Panc1 (cell line): ENCODE measurements at regions not wholly inside any gene's neighbourhood (a gene's known extent, or its start where the extent isn't known, plus 50 kb on each side); places are given as distances from the start of the nearest gene placed in this dataset.

Experiments used
- ATAC-seq: fragments of 200-7000 bp; cut with Tn5 transposase; 2 replicates; pipeline ENCODE4 v1.9.1; 2020; ENCODE audit warnings: mild to moderate bottlenecking, moderate library complexity
- BruUV-seq: library from RNA; stranded (reverse); fragments of 400-500 nt; replicated peaks from 2 replicates; lab custom pipeline; 2021; lab: Mats Ljungman, UMichigan
- CTCF ChIA-PET: fragments of 300-600 bp; sonication (Branson Sonifier 250); formaldehyde crosslinking; loops from one replicate; lab custom pipeline; 2022; ENCODE audit warnings: antibody characterized with exemption; lab: Charles Lee
- POLR2A ChIA-PET: fragments of 300-600 bp; sonication (Branson Sonifier 250); formaldehyde crosslinking; loops from one replicate; lab custom pipeline; 2022; ENCODE audit warnings: antibody characterized with exemption; lab: Charles Lee
- DNase-seq: peaks from one replicate; pipeline ENCODE4 v3.0.0-alpha.2; 2010; ENCODE audit warnings: low read depth, low spot score
- H3K27ac ChIP-seq: 2 replicates; pipeline ENCODE4 v1.5.1; 2011; ENCODE audit warnings: mild to moderate bottlenecking, low read length, inconsistent platforms
- H3K27me3 ChIP-seq: fragments of 200-500 bp; sonication (Bioruptor generic); 2 replicates; pipeline ENCODE4 v1.6.0; 2014; ENCODE audit warnings: low read length, inconsistent platforms; ENCODE audit not compliant: control insufficient read depth, insufficient read depth
- H3K36me3 ChIP-seq: fragments of 200-500 bp; sonication (Bioruptor generic); 2 replicates; pipeline ENCODE4 v1.5.1; 2014; ENCODE audit warnings: inconsistent platforms, mild to moderate bottlenecking, low read length, moderate library complexity; ENCODE audit not compliant: control insufficient read depth, insufficient read depth
- H3K4me1 ChIP-seq: 2 replicates; pipeline ENCODE4 v1.5.1; 2011; ENCODE audit warnings: inconsistent platforms, mild to moderate bottlenecking, low read length, moderate library complexity; ENCODE audit not compliant: control insufficient read depth, insufficient read depth
- H3K4me3 ChIP-seq, 2 experiments: 2 replicates each; pipeline ENCODE4 v1.5.1; 2011 to 2012; ENCODE audit warnings: low read depth in 2 of 2, low read length in 2 of 2, mild to moderate bottlenecking in 2 of 2, inconsistent platforms in 1 of 2, moderate library complexity in 1 of 2
- H3K9me3 ChIP-seq: fragments of 200-500 bp; sonication (Bioruptor generic); 2 replicates; pipeline ENCODE4 v1.5.1; 2014; ENCODE audit warnings: low read depth, mild to moderate bottlenecking, inconsistent platforms, low read length, moderate library complexity; ENCODE audit not compliant: control insufficient read depth, insufficient read depth
- CTCF ChIP-seq: fragments of 450-650 bp; IDR thresholded peaks from 2 replicates; pipeline ENCODE4 v1.5.1; 2017; ENCODE audit warnings: mild to moderate bottlenecking
- POLR2AphosphoS5 ChIP-seq: IDR thresholded peaks from 2 replicates; pipeline ENCODE4 v1.6.1; 2012; ENCODE audit warnings: mild to moderate bottlenecking, low read depth, low read length, moderate library complexity
- REST ChIP-seq, 2 experiments: IDR thresholded peaks; 2 replicates each; pipeline ENCODE4 v1.6.1; 2011 to 2012; ENCODE audit warnings: low read depth in 2 of 2, control low read depth in 1 of 2, low read length in 1 of 2, mild to moderate bottlenecking in 1 of 2, moderate library complexity in 1 of 2; ENCODE audit not compliant: insufficient read depth in 1 of 2
- SIN3A ChIP-seq: IDR thresholded peaks from 2 replicates; pipeline ENCODE4 v1.6.1; 2012; ENCODE audit warnings: low read depth, mild to moderate bottlenecking, low read length, moderate library complexity, borderline replicate concordance; ENCODE audit not compliant: insufficient read depth
- TCF7L2 ChIP-seq: IDR thresholded peaks from 2 replicates; pipeline ENCODE4 v1.6.1; 2011; ENCODE audit warnings: mild to moderate bottlenecking, low read depth, low read length, inconsistent platforms
- in situ Hi-C: cut with HindIII; loops from 2 replicates; pipeline ENCODE4 v1.10.0; 2016; ENCODE audit warnings: low sequenced_read_pairs, low pct_unique_long_range_greater_than_20kb
- intact Hi-C: fragments of 100-400 bp; cut with micrococcal nuclease; formaldehyde crosslinking; loops from one replicate; pipeline ENCODE4 v1.10.0; 2022; ENCODE audit not compliant: unreplicated experiment

- CTCF ChIA-PET: no interaction called here
- no peak overlapping the region for H3K27ac ChIP-seq
- no TSS peak for BruUV-seq
- DNase-seq (no peak), ATAC-seq (no peak)
- in situ Hi-C loops: no loop called here
- H3K27me3 ChIP-seq: no peaks in the 10 kb centered on the region
- no peak overlapping the region for H3K4me3 ChIP-seq
- no peaks in the 10 kb centered on the region for H3K36me3 ChIP-seq
- TF ChIP-seq CTCF (no peak), REST (IDR thresholded peaks at IDR 0.05; ENCODE audit: insufficient read depth in 1 of 2, low read depth in 2 of 2, low read length in 1 of 2) (no peak), TCF7L2 (no peak), SIN3A (no peak), POLR2AphosphoS5 (no peak)
- intact Hi-C loops: no loop called here
- no peaks in the 10 kb centered on the region for H3K4me1 ChIP-seq
- no peaks in the 10 kb centered on the region for H3K9me3 ChIP-seq
- POLR2A ChIA-PET: no interaction called here
Measured at GRCh38 chr14:104297721-104298401, 159.5 kb downstream of the KIF26A start.

GRCh38 chr14:104298458-104298857 lies 160.1 kb downstream of the KIF26A start:
- Histone ChIP-seq H3K27me3 (no peaks in the 10 kb centered on the region), H3K36me3 (no peaks in the 10 kb centered on the region), H3K27ac (no peak overlapping the region), H3K4me3 (no peak overlapping the region), H3K4me1 (no peaks in the 10 kb centered on the region), H3K9me3 (no peaks in the 10 kb centered on the region)
- in situ Hi-C loops: no loop called here
- intact Hi-C loops: no loop called here
- CTCF ChIA-PET: no interaction called here
- POLR2A ChIA-PET: no interaction called here
- TF ChIP-seq TCF7L2: no peak
- TF ChIP-seq CTCF: no peak
- no peak for TF ChIP-seq SIN3A
- TF ChIP-seq POLR2AphosphoS5: no peak
- TF ChIP-seq REST (IDR thresholded peaks at IDR 0.05; ENCODE audit: insufficient read depth in 1 of 2, low read depth in 2 of 2, low read length in 1 of 2): no peak
- BruUV-seq: no TSS peak
- no peak for ATAC-seq
- no peak for DNase-seq
